HG03159 (cell line): ENCODE measurements at regions not wholly inside any gene's neighbourhood (a gene's known extent, or its start where the extent isn't known, plus 50 kb on each side); places are given as distances from the start of the nearest gene placed in this dataset.

Source experiments
- ATAC-seq: cut with Tn5 transposase; IDR thresholded peaks from one replicate; pipeline ENCODE4 v1.9.1; 2021; ENCODE audit warnings: mild to moderate bottlenecking, moderate library complexity; ENCODE audit not compliant: unreplicated experiment

GRCh38 chr14:62347562-62348011, 585.4 kb downstream of the SNAPC1 start:
- ATAC-seq, result no peak

- no peak for ATAC-seq
These were observed 595.1 kb downstream of the SNAPC1 start for GRCh38 chr14:62357362-62357761.

GRCh38 chr14:62364161-62364560, 601.9 kb downstream of the SNAPC1 start:
- no peak for ATAC-seq

- no peak for ATAC-seq
These were observed 602.6 kb downstream of the SNAPC1 start for GRCh38 chr14:62364800-62365280.

- ATAC-seq, result no peak
These were observed 607.8 kb downstream of the SNAPC1 start for GRCh38 chr14:62369919-62370560.

- ATAC-seq, result no peak
These were observed 611.7 kb downstream of the SNAPC1 start for GRCh38 chr14:62373944-62374343.

- ATAC-seq, result no peak
These were observed 615.8 kb downstream of the SNAPC1 start for GRCh38 chr14:62378057-62378456.

- ATAC-seq, result no peak
These were observed 619.3 kb downstream of the SNAPC1 start for GRCh38 chr14:62381311-62382070.

- no peak for ATAC-seq
These were observed 636.1 kb downstream of the KCNH5 start for GRCh38 chr14:62409169-62409568.

- no peak for ATAC-seq
These were observed 635.5 kb downstream of the KCNH5 start for GRCh38 chr14:62409626-62410300.

GRCh38 chr14:62420847-62421246, 624.4 kb downstream of the KCNH5 start:
- ATAC-seq, result no peak

GRCh38 chr14:62428429-62429203, 616.6 kb downstream of the KCNH5 start:
- no peak for ATAC-seq

- ATAC-seq, result no peak
These were observed 615.6 kb downstream of the KCNH5 start for GRCh38 chr14:62429683-62430082.

GRCh38 chr14:62431496-62431895, 613.8 kb downstream of the KCNH5 start:
- ATAC-seq, result no peak

- no peak for ATAC-seq
These were observed 612.3 kb downstream of the KCNH5 start for GRCh38 chr14:62432955-62433354.

GRCh38 chr14:62436261-62436660, 609.0 kb downstream of the KCNH5 start:
- no peak for ATAC-seq

- ATAC-seq, result no peak
These were observed 606.0 kb downstream of the KCNH5 start for GRCh38 chr14:62439210-62439609.

- ATAC-seq, result no peak
These were observed 601.5 kb downstream of the KCNH5 start for GRCh38 chr14:62443796-62444195.

- ATAC-seq, result no peak
These were observed 599.7 kb downstream of the KCNH5 start for GRCh38 chr14:62445570-62445969.

GRCh38 chr14:62451221-62451620, 594.0 kb downstream of the KCNH5 start:
- no peak for ATAC-seq

- ATAC-seq, result no peak
These were observed 592.0 kb downstream of the KCNH5 start for GRCh38 chr14:62453226-62453625.
